ENCODE measurements at regions not wholly inside any gene's neighbourhood (a gene's known extent, or its start where the extent isn't known, plus 50 kb on each side); places are given as distances from the start of the nearest gene placed in this dataset.
A peak's percentile ranks its signal among the peaks of the same experiment; 100 is the strongest.

DNA sequence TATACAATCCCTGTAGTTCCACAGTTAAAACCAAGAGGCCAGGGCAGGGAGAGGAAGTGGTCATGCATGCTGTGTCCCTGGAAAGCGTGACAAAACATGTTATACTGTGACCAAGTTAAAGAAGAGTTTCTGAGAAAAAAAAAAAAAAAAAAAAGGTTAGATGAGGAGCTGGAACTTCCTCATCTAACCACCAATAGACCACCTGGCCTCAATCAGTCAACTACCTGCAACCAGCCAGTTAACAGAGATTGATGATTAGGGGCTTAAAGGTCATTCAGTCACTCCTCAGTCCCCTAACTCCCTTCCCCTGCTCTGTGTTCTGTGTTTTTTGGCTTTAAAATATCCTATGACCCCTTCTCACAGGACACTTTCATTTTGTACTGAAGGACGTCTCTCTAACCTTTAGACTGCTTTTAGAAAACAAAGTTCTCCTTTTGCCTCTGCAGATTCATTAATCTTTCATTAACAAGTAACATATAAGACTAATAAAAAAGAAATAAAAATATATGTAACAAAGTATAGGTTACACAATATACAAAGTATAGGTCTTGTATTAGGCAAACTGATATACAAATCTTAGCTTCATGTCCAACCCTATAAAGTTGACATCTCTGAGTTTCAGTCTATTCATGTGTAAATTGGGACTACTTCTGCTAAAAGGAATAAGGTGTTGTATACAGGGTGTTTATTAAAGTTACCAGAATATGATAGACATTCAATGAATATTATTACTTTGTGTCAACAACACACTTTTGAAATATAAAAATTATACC is 179.1 kb upstream of the NDST4 start:
- Histone ChIP-seq H3K4me1 (no peaks in the 10 kb centered on the region), H3K9ac (no peak overlapping the region), H3K27me3 (no peaks in the 10 kb centered on the region), H3K4me3 (no peak overlapping the region), H3K36me3 (no peaks in the 10 kb centered on the region), H3K4me2 (no peak overlapping the region), H3K9me3 (no peaks in the 10 kb centered on the region), H4K20me1 (no peaks in the 10 kb centered on the region), H3K27ac (no peak overlapping the region)
- no peak for TF ChIP-seq Cebpa-rat (IDR thresholded peaks at IDR 0.05)

DNA sequence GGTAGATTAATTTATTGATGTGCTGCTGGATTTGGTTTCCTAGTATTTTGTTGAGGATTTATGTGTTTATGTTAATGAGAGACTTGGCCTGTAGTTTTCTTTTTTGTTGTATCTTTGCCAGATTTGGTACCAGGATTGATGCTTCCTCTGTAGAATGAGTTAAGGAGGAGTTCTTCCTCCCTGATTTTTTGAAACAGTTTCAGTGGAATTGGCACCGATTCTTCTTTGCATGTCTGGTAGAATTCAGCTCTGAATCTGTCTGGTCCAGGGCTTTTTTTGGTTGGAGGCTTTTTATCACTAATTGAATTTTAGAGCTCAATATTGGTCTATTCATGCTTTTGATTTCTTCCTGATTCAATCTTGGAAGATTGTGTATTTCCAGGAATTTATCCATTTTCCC is 174.0 kb upstream of the NDST4 start:
- Histone ChIP-seq H3K4me3 (no peak overlapping the region), H3K27ac (no peak overlapping the region), H4K20me1 (no peaks in the 10 kb centered on the region), H3K27me3 (no peaks in the 10 kb centered on the region), H3K9me3 (no peaks in the 10 kb centered on the region), H3K4me1 (no peaks in the 10 kb centered on the region), H3K4me2 (no peak overlapping the region), H3K36me3 (no peaks in the 10 kb centered on the region), H3K9ac (no peak overlapping the region)
- no peak for TF ChIP-seq Cebpa-rat (IDR thresholded peaks at IDR 0.05)

DNA sequence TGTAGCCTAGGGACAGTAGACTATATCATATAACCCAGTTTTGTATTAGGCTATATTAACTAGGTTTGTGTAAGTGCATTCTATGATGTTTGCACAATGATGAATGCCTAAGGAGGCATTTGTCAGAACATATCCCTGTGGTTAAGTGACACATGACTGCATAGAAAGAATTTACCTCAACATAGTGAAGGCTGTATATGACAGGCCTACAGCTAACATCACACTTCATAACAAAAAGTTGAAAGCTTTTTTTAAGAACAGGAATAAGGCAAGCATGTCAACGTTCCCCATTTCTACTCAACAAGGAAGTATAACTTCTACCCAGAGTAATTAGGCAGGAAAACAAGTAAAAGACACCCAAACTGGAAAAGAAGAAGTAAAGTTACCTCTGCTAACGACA is 165.9 kb upstream of the NDST4 start:
- peak overlapping the region; percentile 45 for H3K4me2 ChIP-seq
- H3K36me3 ChIP-seq = no peaks in the 10 kb centered on the region
- no peaks in the 10 kb centered on the region for H3K27me3 ChIP-seq
- H3K9me3 ChIP-seq = no peaks in the 10 kb centered on the region
- no peak overlapping the region for H3K4me3 ChIP-seq
- no peak for TF ChIP-seq Cebpa-rat (IDR thresholded peaks at IDR 0.05)
- no peak overlapping the region for H3K9ac ChIP-seq
- H3K4me1 ChIP-seq = peaks cover 25% of the 10 kb centered on the region
- H3K27ac ChIP-seq = peak overlapping the region; percentile 41; the same call in 1 of the 2 replicates
- no peaks in the 10 kb centered on the region for H4K20me1 ChIP-seq

DNA sequence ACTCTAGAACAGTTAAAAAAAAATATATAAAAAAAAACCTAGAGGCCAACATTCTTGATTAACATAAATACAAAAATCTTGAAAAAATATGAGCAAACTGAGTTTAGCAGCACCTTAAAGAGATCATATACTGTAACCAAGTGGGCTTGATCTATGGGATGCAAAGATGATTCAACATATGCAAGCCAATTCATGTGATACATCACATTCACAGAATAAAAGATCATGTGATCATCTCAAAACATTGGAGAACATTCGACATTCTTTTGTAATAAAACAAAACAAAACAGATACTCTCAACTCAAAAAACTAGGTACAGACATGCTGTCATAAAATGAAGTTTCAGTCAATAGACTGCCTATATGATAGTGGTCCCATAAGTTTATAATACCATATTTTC is 165.4 kb upstream of the NDST4 start:
- H3K27me3 ChIP-seq = no peaks in the 10 kb centered on the region
- 0 out of 2 replicates have a peak overlapping the region, but pooled peaks have one; percentile 41 for H3K27ac ChIP-seq
- H3K9me3 ChIP-seq = no peaks in the 10 kb centered on the region
- TF ChIP-seq Cebpa-rat (IDR thresholded peaks at IDR 0.05) = no peak
- H4K20me1 ChIP-seq = no peaks in the 10 kb centered on the region
- H3K4me3 ChIP-seq = no peak overlapping the region
- no peaks in the 10 kb centered on the region for H3K36me3 ChIP-seq
- peaks cover 30% of the 10 kb centered on the region for H3K4me1 ChIP-seq
- H3K9ac ChIP-seq = no peak overlapping the region
- peak overlapping the region; percentile 45; the same call in 1 of the 2 replicates for H3K4me2 ChIP-seq

DNA sequence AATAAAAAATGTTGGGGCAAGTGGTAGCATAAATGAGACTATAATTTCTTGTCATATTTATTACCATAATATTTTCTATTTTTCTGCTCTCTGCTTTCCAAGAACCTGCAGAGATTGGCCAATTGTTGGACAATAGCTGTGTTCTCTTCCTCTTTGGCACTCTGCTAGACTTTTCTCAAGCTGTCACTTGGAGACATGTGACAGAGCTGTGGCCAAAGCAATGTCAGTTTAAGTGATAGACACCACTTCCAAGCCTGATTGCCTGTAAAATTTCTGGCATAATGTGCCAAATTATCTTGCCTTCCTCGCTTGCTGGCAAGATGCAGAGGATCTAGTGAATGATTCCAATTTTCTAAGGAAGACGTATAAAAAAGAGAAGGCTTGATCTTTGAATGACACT is 162.2 kb upstream of the NDST4 start:
- Histone ChIP-seq H3K9ac (no peak overlapping the region), H3K4me3 (no peak overlapping the region), H3K4me1 (peaks cover 50% of the 10 kb centered on the region), H3K36me3 (no peaks in the 10 kb centered on the region; the same call in 1 of the 2 replicates), H3K9me3 (no peaks in the 10 kb centered on the region), H3K27ac (peak overlapping the region; percentile 58), H3K4me2 (0 out of 2 replicates have a peak overlapping the region, but pooled peaks have one; percentile 33), H4K20me1 (no peaks in the 10 kb centered on the region), H3K27me3 (no peaks in the 10 kb centered on the region)
- TF ChIP-seq Cebpa-rat (IDR thresholded peaks at IDR 0.05) = no peak

DNA sequence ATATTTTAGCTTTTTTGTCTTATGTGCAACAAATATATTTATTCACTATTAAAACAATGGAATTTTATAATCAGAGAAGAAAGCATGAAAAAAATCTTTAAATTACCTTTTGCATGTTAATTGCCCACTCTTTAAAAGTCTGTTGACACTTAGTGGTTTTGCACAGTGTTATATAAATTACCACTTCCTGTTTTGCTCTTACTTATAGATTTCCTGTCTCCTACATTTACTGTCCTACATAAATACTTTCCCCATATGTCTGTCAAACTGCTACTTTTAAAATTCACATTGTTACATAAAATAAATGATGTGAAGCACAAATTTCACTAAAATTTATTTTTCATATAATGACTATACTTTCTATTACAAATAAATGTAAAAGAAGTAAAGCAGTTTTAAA is 161.1 kb upstream of the NDST4 start:
- no peaks in the 10 kb centered on the region for H3K27me3 ChIP-seq
- H3K36me3 ChIP-seq = no peaks in the 10 kb centered on the region; the same call in 1 of the 2 replicates
- no peak overlapping the region for H3K4me3 ChIP-seq
- H3K9ac ChIP-seq = no peak overlapping the region
- H3K4me2 ChIP-seq = peak overlapping the region; percentile 42
- H4K20me1 ChIP-seq = no peaks in the 10 kb centered on the region
- TF ChIP-seq Cebpa-rat (IDR thresholded peaks at IDR 0.05) = no peak
- H3K27ac ChIP-seq = peak overlapping the region; percentile 58
- H3K9me3 ChIP-seq = no peaks in the 10 kb centered on the region
- peaks cover 49% of the 10 kb centered on the region for H3K4me1 ChIP-seq

DNA sequence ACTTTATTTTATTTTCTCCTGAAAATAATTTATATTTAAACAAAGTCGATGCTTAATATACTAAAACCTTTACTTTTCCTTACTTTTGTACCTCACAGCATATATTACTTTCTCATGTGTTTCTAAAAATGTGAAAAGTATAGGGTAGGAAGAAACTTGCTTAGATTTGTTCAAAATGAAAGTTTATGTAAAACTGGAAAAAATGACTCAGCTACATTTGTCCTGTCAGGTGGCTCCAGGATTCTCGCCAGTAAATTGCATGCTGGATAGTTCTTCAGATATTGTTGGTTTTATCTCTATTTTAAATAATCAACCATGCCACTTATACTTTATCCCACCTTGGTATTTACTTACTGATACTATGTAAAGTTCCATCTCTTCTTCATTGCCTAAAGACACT is 159.2 kb upstream of the NDST4 start:
- Histone ChIP-seq H3K27me3 (no peaks in the 10 kb centered on the region), H3K4me2 (peak overlapping the region; percentile 42), H3K4me1 (peaks cover 42% of the 10 kb centered on the region), H3K9ac (no peak overlapping the region), H4K20me1 (no peaks in the 10 kb centered on the region), H3K27ac (peak overlapping the region; percentile 58; the same call in 1 of the 2 replicates), H3K9me3 (no peaks in the 10 kb centered on the region), H3K36me3 (no peaks in the 10 kb centered on the region; the same call in 1 of the 2 replicates), H3K4me3 (no peak overlapping the region)
- no peak for TF ChIP-seq Cebpa-rat (IDR thresholded peaks at IDR 0.05)

DNA sequence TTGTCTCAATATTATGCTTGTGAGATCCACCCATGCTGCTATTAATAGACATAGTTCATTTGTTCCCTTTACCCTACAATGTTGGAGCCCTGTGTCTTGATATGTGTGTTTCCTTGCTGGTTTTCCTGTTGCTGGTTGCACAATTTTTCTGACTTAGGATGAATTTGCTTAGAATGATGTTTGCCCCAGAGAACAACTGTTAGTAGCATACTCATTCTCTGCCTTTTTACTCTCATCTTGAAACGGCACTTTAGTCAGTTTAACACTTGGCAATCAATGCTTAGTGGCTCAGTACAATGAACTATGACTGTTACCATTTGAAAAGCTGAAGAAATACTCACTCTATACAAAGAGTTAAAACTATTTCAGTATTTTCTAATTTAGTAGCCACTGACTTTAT is 158.8 kb upstream of the NDST4 start:
- H3K27ac ChIP-seq = peak overlapping the region; percentile 27; the same call in 1 of the 2 replicates

DNA sequence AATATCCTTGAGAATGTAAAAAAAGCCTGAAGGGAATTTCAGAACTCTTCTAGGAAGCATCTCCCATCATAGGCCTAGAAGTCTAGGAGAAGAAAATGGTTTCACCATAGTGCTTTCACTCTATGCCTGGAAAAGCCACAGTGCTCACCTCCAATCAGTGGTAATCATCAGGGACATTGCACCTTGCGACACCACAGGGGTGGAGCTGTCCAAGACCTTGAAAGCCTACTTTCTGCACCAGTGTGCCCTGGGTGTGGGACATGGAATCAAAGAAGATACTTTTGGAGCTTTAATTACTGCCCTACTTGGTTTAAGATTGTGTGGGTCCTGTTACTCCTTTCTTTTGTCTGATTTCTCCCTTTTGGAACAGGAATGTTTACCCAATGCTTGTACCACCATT is 146.8 kb upstream of the NDST4 start:
- Histone ChIP-seq H3K9me3 (no peaks in the 10 kb centered on the region), H3K4me3 (no peak overlapping the region), H3K27me3 (no peaks in the 10 kb centered on the region), H3K4me1 (no peaks in the 10 kb centered on the region), H3K36me3 (no peaks in the 10 kb centered on the region), H4K20me1 (no peaks in the 10 kb centered on the region), H3K4me2 (no peak overlapping the region), H3K9ac (no peak overlapping the region), H3K27ac (no peak overlapping the region)
- TF ChIP-seq Cebpa-rat (IDR thresholded peaks at IDR 0.05) = no peak

More for the DNA sequence above, 158.8 kb upstream of the NDST4 start:
- Histone ChIP-seq H3K4me2 (peak overlapping the region; percentile 42), H3K4me3 (no peak overlapping the region), H3K9ac (no peak overlapping the region), H3K27me3 (no peaks in the 10 kb centered on the region), H3K9me3 (no peaks in the 10 kb centered on the region), H4K20me1 (no peaks in the 10 kb centered on the region), H3K4me1 (peaks cover 42% of the 10 kb centered on the region), H3K36me3 (no peaks in the 10 kb centered on the region; the same call in 1 of the 2 replicates)
- no peak for TF ChIP-seq Cebpa-rat (IDR thresholded peaks at IDR 0.05)

DNA sequence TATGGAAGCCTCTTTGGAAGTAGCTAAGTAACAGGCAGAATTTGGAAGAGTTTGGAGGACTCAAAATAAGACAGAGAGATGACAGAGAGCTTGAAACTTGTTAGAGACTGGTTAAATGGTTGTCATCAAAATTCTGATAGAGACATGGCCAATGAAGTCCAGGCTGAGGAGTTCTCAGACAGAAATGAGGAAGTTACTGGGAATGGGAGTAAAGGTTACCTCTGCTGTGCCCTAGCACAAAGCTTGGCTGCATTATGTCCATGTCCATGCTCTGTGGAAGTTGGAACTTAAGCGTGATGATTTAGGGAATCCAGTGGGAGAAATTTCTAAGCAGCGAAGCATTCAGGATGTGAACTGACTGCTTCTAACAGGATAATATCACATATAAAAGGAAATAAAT is 146.2 kb upstream of the NDST4 start:
- Histone ChIP-seq H3K4me3 (no peak overlapping the region), H3K9ac (no peak overlapping the region), H3K36me3 (no peaks in the 10 kb centered on the region), H3K27me3 (no peaks in the 10 kb centered on the region), H4K20me1 (no peaks in the 10 kb centered on the region), H3K4me1 (no peaks in the 10 kb centered on the region), H3K27ac (no peak overlapping the region), H3K4me2 (no peak overlapping the region), H3K9me3 (no peaks in the 10 kb centered on the region)
- no peak for TF ChIP-seq Cebpa-rat (IDR thresholded peaks at IDR 0.05)

Measured in BLaER1 (cell line).